ENCODE measurements at regions not wholly inside any gene's neighbourhood (a gene's known extent, or its start where the extent isn't known, plus 50 kb on each side); places are given as distances from the start of the nearest gene placed in this dataset.
"Not testable (repeated sequence)": the region's sequence is repeated elsewhere in the genome, so short reads cannot be mapped to it uniquely, and the experiment has no call there.

- not testable (repeated sequence) for H3K27ac ChIP-seq (replicated peaks; ENCODE audit: low read length); H4K8ac ChIP-seq (ENCODE audit: low read depth, low read length); H3K4me3 ChIP-seq (ENCODE audit: low read length in 2 of 2); H3K14ac ChIP-seq (ENCODE audit: low read length); H2BK15ac ChIP-seq (ENCODE audit: low read length); H2AFZ ChIP-seq (ENCODE audit: low read length); H3K9ac ChIP-seq (ENCODE audit: low read depth, low read length, poor library complexity); H2BK5ac ChIP-seq (ENCODE audit: low read length); H2BK12ac ChIP-seq (ENCODE audit: low read length); H3K4ac ChIP-seq (ENCODE audit: low read length); H2AK5ac ChIP-seq (ENCODE audit: low read depth, low read length); H3K18ac ChIP-seq (ENCODE audit: low read length); H3K36me3 ChIP-seq (replicated peaks in 1 of 2; ENCODE audit: control insufficient read depth in 2 of 2, insufficient read depth in 2 of 2, low read length in 2 of 2); H3K4me1 ChIP-seq (ENCODE audit: control insufficient read depth in 2 of 2, insufficient read depth in 1 of 2, low read depth in 1 of 2, low read length in 2 of 2); H4K91ac ChIP-seq (ENCODE audit: low read depth, low read length, poor library complexity); DNase-seq (ENCODE audit: low spot score); H3K9me3 ChIP-seq (replicated peaks in 1 of 2; ENCODE audit: control insufficient read depth in 2 of 2, insufficient read depth in 1 of 2, low read depth in 1 of 2, low read length in 2 of 2); H3K27me3 ChIP-seq (ENCODE audit: control insufficient read depth in 3 of 3, insufficient read depth in 3 of 3, low read depth in 1 of 3, low read length in 3 of 3); H3K4me2 ChIP-seq (ENCODE audit: insufficient read depth, low read length, poor library complexity, severe bottlenecking); H2BK120ac ChIP-seq (ENCODE audit: low read depth, low read length); H3K79me1 ChIP-seq (ENCODE audit: low read depth, low read length); H3K23ac ChIP-seq (ENCODE audit: low read depth, low read length, poor library complexity)
- no CpG with 5 or more reads among the region's 1 CpG for WGBS, 2 donors (ENCODE audit: extremely low coverage in 2 of 2, insufficient read length in 2 of 2, insufficient replicate concordance in 1 of 2)
Measured at GRCh38 chr11:86732739-86733138, 60.3 kb upstream of the ME3 start.

GRCh38 chr11:86732286-86732685 is 59.9 kb upstream of the ME3 start:
- not testable (repeated sequence) for H3K23ac ChIP-seq (ENCODE audit: low read depth, low read length, poor library complexity); H3K36me3 ChIP-seq (replicated peaks in 1 of 2; ENCODE audit: control insufficient read depth in 2 of 2, insufficient read depth in 2 of 2, low read length in 2 of 2); H3K18ac ChIP-seq (ENCODE audit: low read length); H4K91ac ChIP-seq (ENCODE audit: low read depth, low read length, poor library complexity); DNase-seq (ENCODE audit: low spot score); H2BK12ac ChIP-seq (ENCODE audit: low read length); H3K27ac ChIP-seq (replicated peaks; ENCODE audit: low read length); H3K9ac ChIP-seq (ENCODE audit: low read depth, low read length, poor library complexity); H3K14ac ChIP-seq (ENCODE audit: low read length); H3K4ac ChIP-seq (ENCODE audit: low read length); H3K27me3 ChIP-seq (ENCODE audit: control insufficient read depth in 3 of 3, insufficient read depth in 3 of 3, low read depth in 1 of 3, low read length in 3 of 3); H3K79me1 ChIP-seq (ENCODE audit: low read depth, low read length); H2AFZ ChIP-seq (ENCODE audit: low read length); H2BK15ac ChIP-seq (ENCODE audit: low read length); H3K4me2 ChIP-seq (ENCODE audit: insufficient read depth, low read length, poor library complexity, severe bottlenecking); H2BK120ac ChIP-seq (ENCODE audit: low read depth, low read length); H3K4me3 ChIP-seq (ENCODE audit: low read length in 2 of 2); H3K4me1 ChIP-seq (ENCODE audit: control insufficient read depth in 2 of 2, insufficient read depth in 1 of 2, low read depth in 1 of 2, low read length in 2 of 2); H4K8ac ChIP-seq (ENCODE audit: low read depth, low read length); H3K9me3 ChIP-seq (replicated peaks in 1 of 2; ENCODE audit: control insufficient read depth in 2 of 2, insufficient read depth in 1 of 2, low read depth in 1 of 2, low read length in 2 of 2); H2BK5ac ChIP-seq (ENCODE audit: low read length); H2AK5ac ChIP-seq (ENCODE audit: low read depth, low read length)
- WGBS, 2 donors (ENCODE audit: extremely low coverage in 2 of 2, insufficient read length in 2 of 2, insufficient replicate concordance in 1 of 2): no CpG with 5 or more reads among the region's 27 CpGs

- not testable (repeated sequence) for H2AFZ ChIP-seq (ENCODE audit: low read length); H3K27me3 ChIP-seq (ENCODE audit: control insufficient read depth in 3 of 3, insufficient read depth in 3 of 3, low read depth in 1 of 3, low read length in 3 of 3); H4K91ac ChIP-seq (ENCODE audit: low read depth, low read length, poor library complexity); DNase-seq (ENCODE audit: low spot score); H3K4me1 ChIP-seq (ENCODE audit: control insufficient read depth in 2 of 2, insufficient read depth in 1 of 2, low read depth in 1 of 2, low read length in 2 of 2); H2AK5ac ChIP-seq (ENCODE audit: low read depth, low read length); H3K9me3 ChIP-seq (replicated peaks in 1 of 2; ENCODE audit: control insufficient read depth in 2 of 2, insufficient read depth in 1 of 2, low read depth in 1 of 2, low read length in 2 of 2); H3K36me3 ChIP-seq (replicated peaks in 1 of 2; ENCODE audit: control insufficient read depth in 2 of 2, insufficient read depth in 2 of 2, low read length in 2 of 2); H2BK5ac ChIP-seq (ENCODE audit: low read length); H3K18ac ChIP-seq (ENCODE audit: low read length); H4K8ac ChIP-seq (ENCODE audit: low read depth, low read length); H3K23ac ChIP-seq (ENCODE audit: low read depth, low read length, poor library complexity); H3K14ac ChIP-seq (ENCODE audit: low read length); H3K4ac ChIP-seq (ENCODE audit: low read length); H2BK15ac ChIP-seq (ENCODE audit: low read length); H3K9ac ChIP-seq (ENCODE audit: low read depth, low read length, poor library complexity); H3K4me3 ChIP-seq (ENCODE audit: low read length in 2 of 2); H3K4me2 ChIP-seq (ENCODE audit: insufficient read depth, low read length, poor library complexity, severe bottlenecking); H3K27ac ChIP-seq (replicated peaks; ENCODE audit: low read length); H3K79me1 ChIP-seq (ENCODE audit: low read depth, low read length); H2BK12ac ChIP-seq (ENCODE audit: low read length); H2BK120ac ChIP-seq (ENCODE audit: low read depth, low read length)
- WGBS, 2 donors (ENCODE audit: extremely low coverage in 2 of 2, insufficient read length in 2 of 2, insufficient replicate concordance in 1 of 2): no CpG with 5 or more reads among the region's 1 CpG
Measured at GRCh38 chr11:86729576-86729975, 57.2 kb upstream of the ME3 start.

- Histone ChIP-seq H3K36me3 (replicated peaks in 1 of 2; ENCODE audit: control insufficient read depth in 2 of 2, insufficient read depth in 2 of 2, low read length in 2 of 2) (no peaks in the 10 kb centered on the region), H3K27ac (replicated peaks; ENCODE audit: low read length) (no peak overlapping the region), H3K9ac (ENCODE audit: low read depth, low read length, poor library complexity) (no peak overlapping the region), H3K14ac (ENCODE audit: low read length) (no peak overlapping the region), H2AK5ac (ENCODE audit: low read depth, low read length) (no peak overlapping the region), H2AFZ (ENCODE audit: low read length) (peak overlapping the region; percentile 28), H4K91ac (ENCODE audit: low read depth, low read length, poor library complexity) (no peak overlapping the region), H2BK15ac (ENCODE audit: low read length) (no peak overlapping the region), H2BK12ac (ENCODE audit: low read length) (no peak overlapping the region), H3K27me3 (ENCODE audit: control insufficient read depth in 3 of 3, insufficient read depth in 3 of 3, low read depth in 1 of 3, low read length in 3 of 3) (no peaks in the 10 kb centered on the region), H3K4me3 (ENCODE audit: low read length in 2 of 2) (no peak overlapping the region), H2BK120ac (ENCODE audit: low read depth, low read length) (no peak overlapping the region), H3K23ac (ENCODE audit: low read depth, low read length, poor library complexity) (no peak overlapping the region), H4K8ac (ENCODE audit: low read depth, low read length) (no peak overlapping the region), H2BK5ac (ENCODE audit: low read length) (no peak overlapping the region), H3K4ac (ENCODE audit: low read length) (no peak overlapping the region), H3K18ac (ENCODE audit: low read length) (no peak overlapping the region), H3K9me3 (replicated peaks in 1 of 2; ENCODE audit: control insufficient read depth in 2 of 2, insufficient read depth in 1 of 2, low read depth in 1 of 2, low read length in 2 of 2) (peaks cover 0 to 7% of the 10 kb centered on the region in 2 donors), H3K79me1 (ENCODE audit: low read depth, low read length) (no peaks in the 10 kb centered on the region), H3K4me1 (ENCODE audit: control insufficient read depth in 2 of 2, insufficient read depth in 1 of 2, low read depth in 1 of 2, low read length in 2 of 2) (no peaks in the 10 kb centered on the region), H3K4me2 (ENCODE audit: insufficient read depth, low read length, poor library complexity, severe bottlenecking) (no peak overlapping the region)
- DNase-seq (ENCODE audit: low spot score): no peak
Measured at GRCh38 chr11:86728562-86728961, 56.1 kb upstream of the ME3 start.
